WTC11 (cell line): ENCODE measurements at regions not wholly inside any gene's neighbourhood (a gene's known extent, or its start where the extent isn't known, plus 50 kb on each side); places are given as distances from the start of the nearest gene placed in this dataset.

Experiments
- ATAC-seq: fragments of 200-7000 bp; cut with Tn5 transposase; 2 replicates; pipeline ENCODE4 v1.10.0; 2021; ENCODE audit warnings: mild to moderate bottlenecking, moderate library complexity
- CTCF ChIA-PET: fragments of 300-600 bp; sonication (Branson Sonifier 250); formaldehyde crosslinking; loops from one replicate; lab custom pipeline; 2021; ENCODE audit warnings: antibody characterized with exemption; lab: Charles Lee
- POLR2A ChIA-PET: fragments of 350-600 bp; sonication (Branson Sonifier 250); formaldehyde crosslinking; loops from one replicate; lab custom pipeline; 2021; ENCODE audit warnings: antibody characterized with exemption; lab: Charles Lee
- DNase-seq: peaks from one replicate; pipeline ENCODE4 v3.0.0; 2021; ENCODE audit warnings: low spot score
- H3K27ac Mint-ChIP-seq: 2 replicates; pipeline ENCODE4 v1.8.0; 2021; ENCODE audit warnings: mixed read lengths
- H3K27me3 Mint-ChIP-seq: 2 replicates; pipeline ENCODE4 v1.8.0; 2021; ENCODE audit warnings: low read depth, mild to moderate bottlenecking, moderate library complexity, mixed read lengths
- H3K36me3 Mint-ChIP-seq: 2 replicates; pipeline ENCODE4 v1.8.0; 2021; ENCODE audit warnings: mixed read lengths
- H3K4me1 Mint-ChIP-seq: 2 replicates; pipeline ENCODE4 v1.8.0; 2022; ENCODE audit warnings: mixed read lengths
- H3K4me3 Mint-ChIP-seq: 2 replicates; pipeline ENCODE4 v1.8.0; 2021; ENCODE audit warnings: mild to moderate bottlenecking, moderate library complexity, mixed read lengths
- H3K9me3 Mint-ChIP-seq: 2 replicates; pipeline ENCODE4 v1.8.0; 2021; ENCODE audit warnings: mixed read lengths
- ATF2 ChIP-seq: sonication (generic); formaldehyde crosslinking; IDR thresholded peaks from 2 replicates; pipeline ENCODE4 v1.8.1; 2022; ENCODE audit warnings: low read depth, missing genetic modification reagents, borderline replicate concordance
- CTCF ChIP-seq: fragments of 200-600 bp; IDR thresholded peaks from 2 replicates; pipeline ENCODE4 v1.8.0; 2022; ENCODE audit warnings: antibody characterized with exemption
- EMX1 ChIP-seq: fragments of 250-450 bp; sonication (Bioruptor Pico); IDR thresholded peaks from 2 replicates; pipeline ENCODE4 v1.8.0; 2021; ENCODE audit warnings: mild to moderate bottlenecking
- FOXJ3 ChIP-seq: sonication (generic); formaldehyde crosslinking; IDR thresholded peaks from 2 replicates; pipeline ENCODE4 v1.9.0; 2021; ENCODE audit warnings: missing genetic modification reagents, mild to moderate bottlenecking, borderline replicate concordance
- FOXP4 ChIP-seq: sonication (generic); formaldehyde crosslinking; IDR thresholded peaks from 2 replicates; pipeline ENCODE4 v1.8.0; 2022; ENCODE audit warnings: mild to moderate bottlenecking, missing genetic modification reagents
- GABPB1 ChIP-seq: sonication (generic); formaldehyde crosslinking; IDR thresholded peaks from 2 replicates; pipeline ENCODE4 v1.8.1; 2023; ENCODE audit warnings: mild to moderate bottlenecking, missing genetic modification reagents
- HMGXB4 ChIP-seq: sonication (generic); formaldehyde crosslinking; IDR thresholded peaks from 2 replicates; pipeline ENCODE4 v1.8.1; 2023; ENCODE audit warnings: mild to moderate bottlenecking, moderate library complexity, missing genetic modification reagents
- JUN ChIP-seq: sonication (generic); formaldehyde crosslinking; IDR thresholded peaks from 2 replicates; pipeline ENCODE4 v1.8.0; 2023; ENCODE audit warnings: mild to moderate bottlenecking, missing genetic modification reagents
- MYBL2 ChIP-seq: sonication (generic); formaldehyde crosslinking; IDR thresholded peaks from 2 replicates; pipeline ENCODE4 v1.8.1; 2023; ENCODE audit warnings: mild to moderate bottlenecking, moderate library complexity, missing genetic modification reagents
- NFE2L1 ChIP-seq: sonication (generic); formaldehyde crosslinking; IDR thresholded peaks from 2 replicates; pipeline ENCODE4 v1.8.1; 2023; ENCODE audit warnings: missing genetic modification reagents
- NR3C1 ChIP-seq: sonication (generic); formaldehyde crosslinking; conservative IDR thresholded peaks from 2 replicates; pipeline ENCODE4 v1.8.1; 2023; ENCODE audit warnings: low read depth, mild to moderate bottlenecking, missing genetic modification reagents
- PRRX2 ChIP-seq: fragments of 250-450 bp; sonication (Bioruptor Pico); IDR thresholded peaks from 2 replicates; pipeline ENCODE4 v1.8.0; 2021; ENCODE audit warnings: mild to moderate bottlenecking
- SMAD3 ChIP-seq: sonication (generic); formaldehyde crosslinking; IDR thresholded peaks from 2 replicates; pipeline ENCODE4 v1.8.0; 2022; ENCODE audit warnings: missing genetic modification reagents, mild to moderate bottlenecking, borderline replicate concordance
- SOX15 ChIP-seq: fragments of 250-450 bp; sonication (Bioruptor Pico); IDR thresholded peaks from 2 replicates; pipeline ENCODE4 v1.9.0; 2021; ENCODE audit warnings: mild to moderate bottlenecking
- ZNF396 ChIP-seq: fragments of 250-450 bp; sonication (Bioruptor Pico); IDR thresholded peaks from 2 replicates; pipeline ENCODE4 v1.8.0; 2021; ENCODE audit warnings: mild to moderate bottlenecking, moderate library complexity, borderline replicate concordance
- ZNF512 ChIP-seq: sonication (generic); formaldehyde crosslinking; IDR thresholded peaks from 2 replicates; pipeline ENCODE4 v1.8.1; 2022; ENCODE audit warnings: missing genetic modification reagents, borderline replicate concordance

GRCh38 chr2:167581961-167582574 lies 665.3 kb downstream of the STK39 start (continued):
- TF ChIP-seq NFE2L1 (CRISPR knock-in tag) (no peak), NR3C1 (CRISPR knock-in tag) (no peak), ZNF512 (CRISPR knock-in tag) (no peak), PRRX2 (CRISPR knock-in tag) (no peak)
- TF ChIP-seq, all 79 proteins: peak for 0

- ChIA-PET POLR2A (no interaction called here), CTCF (no interaction called here)
- TF ChIP-seq SMAD3 (CRISPR knock-in tag) (no peak), JUN (no peak), ZNF396 (CRISPR knock-in tag) (no peak), ZNF512 (CRISPR knock-in tag) (no peak), HMGXB4 (CRISPR knock-in tag) (no peak)
- DNase-seq: no peak
- peaks cover 27% of the 10 kb centered on the region for H3K4me1 Mint-ChIP-seq
- H3K4me3 Mint-ChIP-seq: no peak overlapping the region
- no peak overlapping the region for H3K27ac Mint-ChIP-seq
- H3K27me3 Mint-ChIP-seq: no peaks in the 10 kb centered on the region
- ATAC-seq: no peak
- H3K36me3 Mint-ChIP-seq: no peaks in the 10 kb centered on the region
- H3K9me3 Mint-ChIP-seq: no peaks in the 10 kb centered on the region
Observed at GRCh38 chr2:167579826-167580225, 667.6 kb downstream of the STK39 start.

GRCh38 chr2:167575276-167575675 lies 672.1 kb downstream of the STK39 start:
- Mint-ChIP-seq H3K27ac (no peak overlapping the region), H3K36me3 (no peaks in the 10 kb centered on the region), H3K4me1 (peaks cover 13% of the 10 kb centered on the region), H3K4me3 (no peak overlapping the region), H3K27me3 (no peaks in the 10 kb centered on the region), H3K9me3 (no peaks in the 10 kb centered on the region)
- ChIA-PET POLR2A (no interaction called here), CTCF (no interaction called here)
- no peak for TF ChIP-seq FOXJ3 (CRISPR knock-in tag)
- TF ChIP-seq SOX15 (CRISPR knock-in tag): no peak
- TF ChIP-seq FOXP4: no peak
- no peak for TF ChIP-seq MYBL2 (CRISPR knock-in tag)
- no peak for TF ChIP-seq EMX1 (CRISPR knock-in tag)
- no peak for TF ChIP-seq CTCF
- TF ChIP-seq ATF2 (CRISPR knock-in tag): no peak
- no peak for TF ChIP-seq GABPB1 (CRISPR knock-in tag)
- DNase-seq (no peak), ATAC-seq (no peak)
